H1 (cell line): ENCODE measurements at regions not wholly inside any gene's neighbourhood (a gene's known extent, or its start where the extent isn't known, plus 50 kb on each side); places are given as distances from the start of the nearest gene placed in this dataset.

ENCODE experiments used
- CTCF ChIA-PET: fragments of 300-600 bp; sonication (Branson Sonifier 250); formaldehyde crosslinking; loops from one replicate; lab custom pipeline; 2021; ENCODE audit not compliant: partially characterized antibody; lab: Charles Lee
- POLR2A ChIA-PET: fragments of 300-600 bp; sonication (Branson Sonifier 250); formaldehyde crosslinking; loops from one replicate; lab custom pipeline; 2021; ENCODE audit warnings: inconsistent platforms; ENCODE audit not compliant: partially characterized antibody; lab: Charles Lee
- DNase-seq, 2 experiments: peaks; one replicate each; pipeline versions ENCODE4 v3.0.0 to v3.0.0-alpha.2; 2010 to 2022; ENCODE audit warnings: low spot score in 2 of 2, low read depth in 1 of 2, mixed read lengths in 1 of 2
- FAIRE-seq: peaks from 2 replicates; lab custom pipeline; 2011; peaks lifted over from hg19 to GRCh38; lab: Jason Lieb, UNC
- H2AFZ ChIP-seq: 2 replicates; pipeline ENCODE4 v1.8.1; 2012; ENCODE audit warnings: low read length, inconsistent platforms
- H2AK5ac ChIP-seq: 2 replicates; pipeline ENCODE4 v1.6.1; 2013; ENCODE audit warnings: low read depth, low read length
- H2BK120ac ChIP-seq: replicated peaks from 2 replicates; pipeline ENCODE3; 2013; ENCODE audit warnings: low read depth, low read length, inconsistent platforms
- H2BK12ac ChIP-seq: 2 replicates; pipeline ENCODE4 v1.6.1; 2013; ENCODE audit warnings: low read depth, low read length
- H2BK15ac ChIP-seq: 2 replicates; pipeline ENCODE4 v1.6.1; 2013; ENCODE audit warnings: low read length
- H2BK20ac ChIP-seq: 2 replicates; pipeline ENCODE4 v1.6.1; 2013; ENCODE audit warnings: low read length
- H2BK5ac ChIP-seq: 2 replicates; pipeline ENCODE4 v1.6.1; 2013; ENCODE audit warnings: low read depth, low read length
- H3K14ac ChIP-seq: 2 replicates; pipeline ENCODE4 v1.6.1; 2013; ENCODE audit warnings: inconsistent platforms; ENCODE audit not compliant: insufficient read length
- H3K18ac ChIP-seq: 2 replicates; pipeline ENCODE4 v1.6.1; 2013; ENCODE audit warnings: low read length; ENCODE audit errors: extremely low read depth
- H3K23ac ChIP-seq: 2 replicates; pipeline ENCODE4 v1.6.1; 2013; ENCODE audit warnings: inconsistent platforms; ENCODE audit not compliant: insufficient read length
- H3K23me2 ChIP-seq: 2 replicates; pipeline ENCODE4 v1.6.1; 2013; ENCODE audit warnings: low read depth, low read length
- H3K27ac ChIP-seq: 2 replicates; pipeline ENCODE4 v1.6.1; 2011; ENCODE audit warnings: low read depth, low read length, inconsistent platforms
- H3K27me3 ChIP-seq, 4 experiments: replicated peaks in 1 of 4; 1 replicate in 1 of 4; 2 replicates in 3 of 4; pipeline versions ENCODE4 v1.6.1 to v1.8.1; 2011 to 2013; ENCODE audit warnings: low read length in 3 of 4, mild to moderate bottlenecking in 3 of 4, inconsistent platforms in 2 of 4, mixed read lengths in 2 of 4, moderate library complexity in 1 of 4; ENCODE audit not compliant: control insufficient read depth in 3 of 4, insufficient read depth in 3 of 4; ENCODE audit errors: extremely low read depth in 1 of 4
- H3K36me3 ChIP-seq, 4 experiments: 2 replicates each; pipeline versions ENCODE4 v1.6.1 to v1.8.1; 2011 to 2013; ENCODE audit warnings: mild to moderate bottlenecking in 4 of 4, low read length in 3 of 4, moderate library complexity in 2 of 4, control low read depth in 1 of 4, inconsistent platforms in 1 of 4; ENCODE audit not compliant: insufficient read depth in 4 of 4, control insufficient read depth in 2 of 4
- H3K4ac ChIP-seq: replicated peaks from 2 replicates; pipeline ENCODE3; 2013; ENCODE audit warnings: low read length, low read depth, mixed read lengths, inconsistent platforms; ENCODE audit not compliant: insufficient read length
- H3K4me1 ChIP-seq, 4 experiments: replicated peaks in 1 of 4; 1 replicate in 1 of 4; 2 replicates in 3 of 4; pipeline versions ENCODE4 v1.6.1 to v1.8.1; 2011 to 2013; ENCODE audit warnings: low read length in 3 of 4, inconsistent platforms in 2 of 4, mixed read lengths in 1 of 4; ENCODE audit not compliant: insufficient read depth in 4 of 4, control insufficient read depth in 3 of 4
- H3K4me2 ChIP-seq, 2 experiments: 2 replicates each; pipeline versions ENCODE4 v1.6.1 to v1.8.1; 2011 to 2013; ENCODE audit warnings: low read depth in 2 of 2, low read length in 2 of 2, control low read depth in 1 of 2, inconsistent platforms in 1 of 2, mild to moderate bottlenecking in 1 of 2; ENCODE audit not compliant: insufficient read depth in 1 of 2
- H3K4me3 ChIP-seq, 4 experiments: fragments of 200-600, 300-600 bp in 1 of 4; sonication (generic), shearing (Covaris generic), sonication (Bioruptor Twin) in 1 of 4; 2 replicates each; pipeline versions ENCODE4 v1.5.1 to v1.8.1; 2011 to 2016; ENCODE audit warnings: low read length in 4 of 4, low read depth in 3 of 4, control low read depth in 2 of 4, inconsistent platforms in 2 of 4, mild to moderate bottlenecking in 2 of 4, mixed read lengths in 1 of 4, moderate library complexity in 1 of 4; ENCODE audit not compliant: insufficient read depth in 2 of 4; ENCODE audit errors: extremely low read depth in 1 of 4
- H3K56ac ChIP-seq: replicated peaks from 2 replicates; pipeline ENCODE3; 2013; ENCODE audit warnings: low read depth, mild to moderate bottlenecking, mixed read lengths, low read length, inconsistent platforms; ENCODE audit not compliant: insufficient read length
- H3K79me1 ChIP-seq: 2 replicates; pipeline ENCODE4 v1.6.1; 2013; ENCODE audit warnings: low read depth, low read length, control low read depth
- H3K79me2 ChIP-seq, 2 experiments: 2 replicates each; pipeline versions ENCODE4 v1.6.1 to v1.8.1; 2012 to 2013; ENCODE audit warnings: low read length in 2 of 2, mild to moderate bottlenecking in 2 of 2, inconsistent platforms in 1 of 2; ENCODE audit not compliant: insufficient read depth in 2 of 2, control insufficient read depth in 1 of 2
- H3K9ac ChIP-seq, 4 experiments: replicated peaks in 1 of 4; 1 replicate in 1 of 4; 2 replicates in 3 of 4; pipeline versions ENCODE4 v1.6.1 to v1.8.1; 2011 to 2013; ENCODE audit warnings: low read depth in 3 of 4, low read length in 3 of 4, control low read depth in 2 of 4, mild to moderate bottlenecking in 2 of 4, moderate library complexity in 2 of 4, inconsistent platforms in 1 of 4; ENCODE audit errors: extremely low read depth in 1 of 4
- H3K9me3 ChIP-seq, 2 experiments: 2 replicates each; pipeline versions ENCODE4 v1.6.1 to v1.8.1; 2012 to 2013; ENCODE audit warnings: mild to moderate bottlenecking in 2 of 2, moderate library complexity in 2 of 2, control low read depth in 1 of 2, inconsistent platforms in 1 of 2, low read depth in 1 of 2, low read length in 1 of 2, mixed read lengths in 1 of 2; ENCODE audit not compliant: insufficient read depth in 2 of 2
- H4K20me1 ChIP-seq, 2 experiments: replicated peaks in 1 of 2; 2 replicates each; pipeline versions ENCODE3 to v1.8.1; 2011 to 2013; ENCODE audit warnings: inconsistent platforms in 2 of 2, low read length in 2 of 2, mild to moderate bottlenecking in 1 of 2; ENCODE audit not compliant: insufficient read depth in 2 of 2, control insufficient read depth in 1 of 2
- H4K5ac ChIP-seq: 2 replicates; pipeline ENCODE4 v1.6.1; 2013; ENCODE audit warnings: low read length, low read depth, mixed read lengths, inconsistent platforms; ENCODE audit not compliant: insufficient read length
- H4K8ac ChIP-seq: 2 replicates; pipeline ENCODE4 v1.8.0; 2013; ENCODE audit warnings: mild to moderate bottlenecking, moderate library complexity, low read length, inconsistent platforms; ENCODE audit not compliant: insufficient read depth; ENCODE audit errors: extremely low read depth
- H4K91ac ChIP-seq: replicated peaks from 2 replicates; pipeline ENCODE3; 2013; ENCODE audit warnings: low read length, mixed read lengths, inconsistent platforms; ENCODE audit not compliant: insufficient read length
- EGR1 ChIP-seq: IDR thresholded peaks from 2 replicates; pipeline ENCODE4 v1.6.1; 2011; ENCODE audit warnings: low read depth, low read length, borderline replicate concordance
- JUND ChIP-seq: IDR thresholded peaks from 2 replicates; pipeline ENCODE4 v1.6.1; 2011; ENCODE audit warnings: mild to moderate bottlenecking, improper control_type of control experiment, low read length
- RAD21 ChIP-seq, 2 experiments: IDR thresholded peaks in 1 of 2; conservative IDR thresholded peaks in 1 of 2; 2 replicates each; pipeline ENCODE4 v1.6.1; 2011; ENCODE audit warnings: low read depth in 2 of 2, low read length in 2 of 2, improper control_type of control experiment in 1 of 2, inconsistent platforms in 1 of 2, mild to moderate bottlenecking in 1 of 2, moderate library complexity in 1 of 2
- RNF2 ChIP-seq: fragments of 200-900, 300-1000 bp; sonication (generic); IDR thresholded peaks from 2 replicates; pipeline ENCODE4 v1.7.1; 2016; ENCODE audit warnings: borderline replicate concordance, low read depth, mild to moderate bottlenecking, antibody characterized with exemption, low read length; ENCODE audit not compliant: poor library complexity, severe bottlenecking; ENCODE audit errors: missing control alignments
- SIRT6 ChIP-seq: IDR thresholded peaks from one replicate; pipeline ENCODE4 v1.7.1; 2012; ENCODE audit warnings: low read length, inconsistent platforms
- YY1 ChIP-seq: IDR thresholded peaks from 2 replicates; pipeline ENCODE4 v1.6.1; 2011; ENCODE audit warnings: low read depth, mild to moderate bottlenecking, low read length
- WGBS, 2 experiments: shearing (Covaris generic) in 1 of 2; methylation state at CpG; one replicate each; pipeline versions ENCODE4 v1.1.6 to v1.1.7; 2013 to 2015; ENCODE audit warnings: low lambda C conversion rate in 2 of 2, mixed read lengths in 2 of 2, inconsistent platforms in 1 of 2, low coverage in 1 of 2, missing lambda C conversion rate in 1 of 2; ENCODE audit not compliant: insufficient replicate concordance in 2 of 2, insufficient coverage in 1 of 2, insufficient read length in 1 of 2; ENCODE audit errors: extremely low coverage in 1 of 2, missing lambda C conversion rate in 1 of 2; 5-methylcytosine and 5-hydroxymethylcytosine counted together

DNA sequence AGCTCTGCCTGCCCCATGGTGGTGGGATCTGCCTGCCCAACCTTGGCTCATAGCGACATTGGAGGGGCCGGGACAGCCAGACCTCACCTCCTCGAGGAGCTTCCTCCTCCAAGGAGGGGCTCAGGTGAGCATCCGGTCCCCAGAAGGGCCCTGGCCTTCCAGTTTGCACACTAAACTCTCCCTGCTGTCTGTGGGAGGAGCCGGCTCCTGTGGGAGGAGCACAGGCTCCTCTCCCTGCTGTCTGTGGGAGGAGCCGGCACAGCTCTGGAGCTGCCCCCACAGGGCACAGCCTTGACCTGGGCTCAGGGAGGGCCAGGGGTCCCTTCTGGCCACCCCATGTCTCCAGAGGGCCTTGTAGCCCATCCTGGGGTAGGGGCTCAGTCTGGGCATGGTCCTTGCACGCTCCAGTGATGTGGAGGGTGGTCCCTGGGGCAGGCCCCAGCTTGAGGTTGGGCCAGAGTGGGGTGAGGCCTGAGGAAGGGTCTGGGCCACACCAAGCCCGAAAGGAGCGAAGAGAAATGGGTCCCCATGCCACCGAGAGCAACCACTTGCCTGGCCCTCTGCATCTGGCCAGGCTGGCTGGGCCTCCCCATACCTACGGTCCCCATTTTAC is 147.5 kb upstream of the C14orf180 start:
- no peak overlapping the region for H3K14ac ChIP-seq
- no peak overlapping the region for H3K56ac ChIP-seq
- no peak overlapping the region for H2BK5ac ChIP-seq
- peaks cover 0 to 10% (median 7%) of the 10 kb centered on the region in 4 experiments; a peak in 5 of 7 replicates for H3K4me1 ChIP-seq
- DNase-seq (no peak), FAIRE-seq (no peak)
- TF ChIP-seq JUND (no peak), EGR1 (no peak), RNF2 (no peak), SIRT6 (no peak), RAD21 (IDR thresholded peaks at IDR 0.05 in 1 of 2, conservative IDR thresholded peaks at IDR 0.05 in 1 of 2; ENCODE audit: low read depth in 2 of 2, low read length in 2 of 2) (no peak), YY1 (no peak)
- no peaks in the 10 kb centered on the region for H3K9me3 ChIP-seq
- H2BK20ac ChIP-seq: no peak overlapping the region
- no peak overlapping the region for H3K27ac ChIP-seq
- no peak overlapping the region for H3K18ac ChIP-seq
- no peak overlapping the region for H2BK12ac ChIP-seq
- WGBS, 2 experiments: 95% methylated on average over 10 of the region's 11 CpGs; no CpG with 5 or more reads in 1 of the 2 experiments
- H2AK5ac ChIP-seq: no peak overlapping the region
- no peak overlapping the region for H4K5ac ChIP-seq
- no peak overlapping the region for H2BK15ac ChIP-seq
- CTCF ChIA-PET: interaction anchor here (1.1 to 1.6 kb wide), 2 partner anchors 90 to 132 kb away, joined by 4 to 6 read pairs; no protein-coding TSS in a partner anchor
- H3K79me1 ChIP-seq: no peaks in the 10 kb centered on the region
- no peaks in the 10 kb centered on the region for H3K36me3 ChIP-seq
- H3K79me2 ChIP-seq: no peaks in the 10 kb centered on the region
- H2BK120ac ChIP-seq: no peak overlapping the region
- no peak overlapping the region for H4K91ac ChIP-seq
- no peaks in the 10 kb centered on the region for H3K23me2 ChIP-seq
- H3K23ac ChIP-seq: no peak overlapping the region
- H3K4ac ChIP-seq: no peak overlapping the region
- H4K20me1 ChIP-seq: no peaks in the 10 kb centered on the region
- H3K27me3 ChIP-seq: no peaks in the 10 kb centered on the region
- H4K8ac ChIP-seq: no peak overlapping the region
- POLR2A ChIA-PET: no interaction called here
- H3K4me3 ChIP-seq: no peak overlapping the region
- H3K4me2 ChIP-seq: no peak overlapping the region
- H2AFZ ChIP-seq: no peak overlapping the region
- H3K9ac ChIP-seq: no peak overlapping the region
